ENCODE measurements at regions not wholly inside any gene's neighbourhood (a gene's known extent, or its start where the extent isn't known, plus 50 kb on each side); places are given as distances from the start of the nearest gene placed in this dataset.
"Not testable (repeated sequence)": the region's sequence is repeated elsewhere in the genome, so short reads cannot be mapped to it uniquely, and the experiment has no call there.

- TF ChIP-seq ZNF274 (IDR thresholded peaks at IDR 0.05; ENCODE audit: low read depth, low read length), result no peak
- H3K4me3 ChIP-seq (ENCODE audit: low read length), result no peak overlapping the region
Measured at GRCh38 chr7:149616898-149617297, 119.3 kb upstream of the ZNF746 start.

GRCh38 chr7:149615690-149616270, 118.2 kb upstream of the ZNF746 start:
- no peak overlapping the region for H3K4me3 ChIP-seq (ENCODE audit: low read length)
- no peak for TF ChIP-seq ZNF274 (IDR thresholded peaks at IDR 0.05; ENCODE audit: low read depth, low read length)

- TF ChIP-seq ZNF274 (IDR thresholded peaks at IDR 0.05; ENCODE audit: low read depth, low read length), result no peak
- no peak overlapping the region for H3K4me3 ChIP-seq (ENCODE audit: low read length)
Measured at GRCh38 chr7:149610441-149611011, 112.9 kb upstream of the ZNF746 start.

GRCh38 chr7:149608168-149608567, 110.6 kb upstream of the ZNF746 start:
- H3K4me3 ChIP-seq (ENCODE audit: low read length), result no peak overlapping the region
- TF ChIP-seq ZNF274 (IDR thresholded peaks at IDR 0.05; ENCODE audit: low read depth, low read length), result no peak

GRCh38 chr7:149607683-149608082, 110.1 kb upstream of the ZNF746 start:
- TF ChIP-seq ZNF274 (IDR thresholded peaks at IDR 0.05; ENCODE audit: low read depth, low read length), result no peak
- no peak overlapping the region for H3K4me3 ChIP-seq (ENCODE audit: low read length)

- no peak overlapping the region for H3K4me3 ChIP-seq (ENCODE audit: low read length)
- TF ChIP-seq ZNF274 (IDR thresholded peaks at IDR 0.05; ENCODE audit: low read depth, low read length), result no peak
Measured at GRCh38 chr7:149606826-149607225, 109.2 kb upstream of the ZNF746 start.

GRCh38 chr7:149605696-149606095, 108.1 kb upstream of the ZNF746 start:
- H3K4me3 ChIP-seq (ENCODE audit: low read length), result no peak overlapping the region
- TF ChIP-seq ZNF274 (IDR thresholded peaks at IDR 0.05; ENCODE audit: low read depth, low read length), result no peak

GRCh38 chr7:149604521-149604920, 106.9 kb upstream of the ZNF746 start:
- no peak for TF ChIP-seq ZNF274 (IDR thresholded peaks at IDR 0.05; ENCODE audit: low read depth, low read length)

GRCh38 chr7:149600669-149601330, 103.2 kb upstream of the ZNF746 start:
- not testable (repeated sequence) for H3K4me3 ChIP-seq (ENCODE audit: low read length)

More at GRCh38 chr7:149604521-149604920, 106.9 kb upstream of the ZNF746 start:
- H3K4me3 ChIP-seq (ENCODE audit: low read length), result no peak overlapping the region

- H3K4me3 ChIP-seq (ENCODE audit: low read length), result peak overlapping the region; percentile 42
- TF ChIP-seq ZNF274 (IDR thresholded peaks at IDR 0.05; ENCODE audit: low read depth, low read length), result no peak
Measured at GRCh38 chr7:149599636-149600206, 102.1 kb upstream of the ZNF746 start.

GRCh38 chr7:149598721-149599308, 101.2 kb upstream of the ZNF746 start:
- H3K4me3 ChIP-seq (ENCODE audit: low read length), result no peak overlapping the region; the same call in 1 of the 2 replicates
- no peak for TF ChIP-seq ZNF274 (IDR thresholded peaks at IDR 0.05; ENCODE audit: low read depth, low read length)

DNA sequence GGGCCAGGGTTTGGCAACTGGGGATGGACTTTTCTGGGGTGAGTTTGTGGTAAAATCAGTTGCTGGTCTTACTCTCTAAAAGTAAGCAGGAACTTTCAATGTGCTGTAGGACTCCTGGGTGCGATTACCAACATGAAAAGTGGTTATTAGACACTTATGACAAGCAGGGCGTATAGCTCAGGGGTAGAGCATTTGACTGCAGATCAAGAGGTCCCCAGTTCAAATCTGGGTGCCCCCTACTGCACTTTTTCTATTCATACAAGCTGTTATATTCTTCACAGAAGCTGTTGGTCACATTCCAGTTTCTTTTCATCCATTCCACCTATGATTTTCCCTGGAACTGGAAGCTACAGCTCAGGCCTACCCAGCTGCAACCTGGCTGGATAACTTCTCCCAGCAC, 100.2 kb upstream of the ZNF746 start:
- not testable (repeated sequence) for H3K4me3 ChIP-seq (ENCODE audit: low read length)

- no peak overlapping the region for H3K4me3 ChIP-seq (ENCODE audit: low read length)
- no peak for TF ChIP-seq ZNF274 (IDR thresholded peaks at IDR 0.05; ENCODE audit: low read depth, low read length)
Measured at GRCh38 chr7:149595541-149595940, 97.9 kb upstream of the ZNF746 start.

DNA sequence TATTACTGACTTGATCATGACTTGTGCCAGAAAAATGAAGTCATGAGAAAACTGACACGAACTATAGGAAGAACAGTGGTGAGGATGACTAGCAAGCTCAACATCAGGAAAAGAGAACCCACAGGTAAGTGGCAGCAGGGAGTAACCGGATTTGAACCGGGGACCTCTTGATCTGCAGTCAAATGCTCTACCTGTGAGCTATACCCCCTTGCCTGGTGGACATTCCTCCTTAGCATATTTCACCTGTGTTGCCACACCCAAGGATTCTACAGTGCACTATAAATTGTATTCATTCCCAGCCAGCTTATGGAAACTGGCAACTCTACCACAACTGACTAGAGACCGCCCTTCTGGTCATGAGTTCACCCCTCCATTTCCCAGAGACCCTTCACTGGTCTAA, 97.5 kb upstream of the ZNF746 start:
- no peak overlapping the region for H3K4me3 ChIP-seq (ENCODE audit: low read length)
- TF ChIP-seq ZNF274 (IDR thresholded peaks at IDR 0.05; ENCODE audit: low read depth, low read length), result no peak

DNA sequence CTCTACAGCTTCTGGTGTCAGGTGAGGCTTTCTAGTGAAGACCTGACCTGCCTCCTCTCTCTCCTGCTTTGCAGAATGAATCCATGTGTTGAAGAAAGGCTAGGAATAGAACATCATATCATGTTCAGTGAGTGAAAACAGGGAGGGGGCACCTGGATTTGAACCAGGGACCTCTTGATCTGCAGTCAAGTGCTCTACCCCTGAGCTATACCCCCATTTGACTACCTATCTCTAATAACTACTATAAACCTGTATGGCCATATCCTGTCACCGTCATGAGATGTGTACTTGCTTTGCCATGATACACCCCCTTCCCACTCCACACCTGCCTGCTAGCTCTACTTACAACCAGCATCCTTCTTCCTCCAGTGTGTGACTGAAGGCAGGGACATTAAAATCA, 91.3 kb upstream of the ZNF746 start:
- H3K4me3 ChIP-seq (ENCODE audit: low read length), result no peak overlapping the region
- TF ChIP-seq ZNF274 (IDR thresholded peaks at IDR 0.05; ENCODE audit: low read depth, low read length), result no peak

All from GM08714 (cell line).